Bone marrow (tissue), 2 donors: ENCODE measurements at regions not wholly inside any gene's neighbourhood (a gene's known extent, or its start where the extent isn't known, plus 50 kb on each side); places are given as distances from the start of the nearest gene placed in this dataset.

Source experiments
- DNase-seq, 2 donors: peaks; one replicate each; lab custom pipeline; 2025; lab: John Stamatoyannopoulos, UW

DNA sequence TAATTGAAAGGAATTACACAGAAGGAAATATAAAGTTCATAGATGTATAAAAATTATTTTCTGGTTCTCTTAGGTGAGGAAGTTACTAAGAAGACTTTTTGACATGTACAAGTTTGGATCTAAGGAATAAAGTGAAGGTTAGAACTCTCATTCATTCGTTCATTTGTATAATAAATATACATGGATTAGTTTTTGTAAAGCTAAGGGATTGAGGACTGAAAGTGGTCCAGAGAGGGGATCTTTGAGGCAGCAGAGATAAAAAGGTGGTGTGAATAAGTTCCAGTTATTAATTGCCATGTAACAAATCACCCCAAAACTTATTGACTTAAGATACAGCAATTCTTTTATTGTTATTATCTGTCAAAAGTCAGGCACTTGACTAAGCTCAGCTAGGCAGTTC lies 110.1 kb upstream of the CELF4 start:
- DNase-seq: no peak

DNA sequence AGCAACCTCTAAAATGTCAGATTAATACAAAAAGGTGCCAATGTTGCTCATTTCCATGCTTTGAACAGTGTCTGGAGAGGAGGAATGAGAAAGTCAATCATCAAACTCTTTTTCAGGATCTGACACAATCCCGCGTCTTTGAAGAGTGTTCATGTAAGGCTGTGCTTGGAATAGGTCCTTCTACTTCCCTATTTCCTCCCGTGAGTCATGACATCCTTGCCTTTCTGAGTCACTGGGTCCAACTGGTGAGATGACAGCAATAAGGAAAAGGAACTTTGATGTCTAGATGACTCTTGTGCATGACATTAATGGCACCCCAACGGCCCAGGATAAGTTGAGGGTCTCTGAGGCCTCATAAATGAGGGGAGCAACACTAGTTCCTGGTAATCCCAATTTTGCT lies 109.0 kb upstream of the CELF4 start:
- DNase-seq: peak in 1 of 2 donors; percentile 2

DNA sequence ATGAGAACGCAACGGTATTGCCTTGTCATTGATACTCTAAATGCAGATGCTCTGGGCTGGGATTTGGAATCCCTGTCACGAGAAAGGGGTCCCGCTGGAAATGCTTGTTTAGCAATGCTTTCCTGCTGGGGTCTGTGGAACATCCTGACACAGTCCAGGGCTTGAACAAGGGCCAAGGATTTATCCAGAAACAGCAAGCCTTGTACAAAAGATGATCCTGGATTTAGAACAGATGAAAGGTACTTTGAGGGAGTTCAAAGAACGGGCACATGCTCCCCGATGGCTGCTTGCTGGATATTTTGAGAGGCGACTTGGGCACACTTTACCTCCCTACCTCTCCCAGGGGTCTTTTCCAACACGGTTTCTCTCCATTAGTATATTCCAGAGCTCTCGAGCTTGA lies 108.1 kb upstream of the CELF4 start:
- DNase-seq: no peak

DNA sequence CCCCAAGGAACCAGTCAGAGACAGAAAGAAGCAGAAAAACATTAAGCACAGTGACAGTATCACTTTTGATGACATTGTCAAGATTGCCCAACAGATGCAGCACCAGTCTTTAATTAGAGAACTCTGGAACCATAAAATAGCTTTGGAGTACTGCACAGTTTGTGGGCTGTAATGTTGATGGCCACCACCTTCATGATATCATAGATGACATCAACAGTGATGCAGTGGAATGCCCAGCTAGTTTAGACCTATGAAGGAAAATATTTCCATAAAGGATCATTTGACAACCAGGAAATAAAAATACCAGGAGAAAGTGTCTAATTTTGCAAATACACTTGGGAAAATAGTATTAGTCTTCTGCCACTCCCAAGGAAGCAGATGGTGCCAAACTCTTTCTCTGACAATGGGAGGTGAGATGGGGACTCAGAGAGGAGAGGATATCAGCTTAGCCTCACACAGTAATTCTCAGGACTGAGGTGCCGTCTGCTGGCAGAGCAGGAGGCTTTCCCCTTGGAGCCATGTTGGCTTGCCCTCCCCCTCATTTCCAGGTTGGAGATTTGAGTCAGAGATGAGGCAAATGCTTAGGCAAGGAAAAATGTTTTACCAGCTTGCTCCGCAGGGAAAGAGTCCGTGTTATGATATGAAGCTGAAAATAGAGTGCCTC lies 107.5 kb upstream of the CELF4 start:
- no peak for DNase-seq

DNA sequence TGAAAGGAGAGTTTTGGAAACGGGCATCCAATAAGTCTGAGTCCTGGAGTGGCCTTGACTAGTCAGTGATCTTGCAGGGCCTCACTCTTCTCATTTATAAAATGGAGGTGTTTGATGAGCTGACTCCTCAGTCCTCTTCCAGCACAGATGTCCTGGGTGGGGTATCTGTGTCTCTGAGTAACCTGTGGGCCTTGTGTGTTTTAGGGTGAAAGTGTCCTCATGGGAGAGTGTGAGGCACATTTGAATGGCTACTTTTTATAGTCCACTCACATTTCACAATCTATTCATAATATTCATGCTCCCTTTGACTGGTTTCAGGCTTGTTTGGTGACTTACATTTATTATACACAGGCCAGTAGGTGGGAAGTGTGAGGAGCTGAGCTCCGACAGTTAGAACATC lies 106.4 kb upstream of the CELF4 start:
- DNase-seq: no peak

DNA sequence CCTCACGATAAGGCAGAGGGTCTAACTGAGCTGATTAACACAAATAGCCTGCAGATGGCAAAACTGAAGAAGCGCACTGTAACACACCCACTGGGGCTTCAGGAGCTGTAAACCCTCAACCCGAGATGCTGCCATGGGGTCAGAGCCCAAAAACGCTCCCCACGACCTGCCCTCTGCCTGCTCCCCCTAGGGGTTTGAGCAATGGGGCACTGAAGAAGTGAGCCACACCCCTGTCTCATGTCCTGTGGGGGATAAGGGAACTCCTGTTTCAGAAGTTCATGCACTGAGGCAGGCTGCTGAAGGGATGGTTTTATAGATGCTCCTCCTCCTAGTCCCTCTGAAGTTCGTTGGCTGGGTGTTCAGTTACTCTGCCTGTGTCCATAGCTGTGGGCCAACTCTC lies 105.9 kb upstream of the CELF4 start:
- DNase-seq: no peak

DNA sequence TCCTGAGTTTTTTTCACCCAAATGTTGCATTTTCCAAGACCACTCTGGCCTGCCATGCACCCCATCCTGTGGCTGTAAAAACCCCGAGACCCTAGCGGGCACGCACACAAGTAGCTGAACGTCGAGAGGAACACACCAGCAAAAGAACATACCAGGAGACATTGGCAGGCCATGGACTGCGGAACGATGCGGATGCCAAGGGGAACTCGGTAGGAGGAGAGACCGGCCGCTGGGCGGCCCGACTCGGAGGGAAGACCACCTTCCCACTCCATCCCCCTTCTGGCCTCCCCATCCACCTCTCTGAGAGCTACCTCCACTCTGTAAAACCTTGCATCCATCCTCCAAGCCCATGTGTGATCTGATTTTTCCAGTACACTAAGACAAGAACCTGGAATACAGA lies 105.5 kb upstream of the CELF4 start:
- DNase-seq: no peak

DNA sequence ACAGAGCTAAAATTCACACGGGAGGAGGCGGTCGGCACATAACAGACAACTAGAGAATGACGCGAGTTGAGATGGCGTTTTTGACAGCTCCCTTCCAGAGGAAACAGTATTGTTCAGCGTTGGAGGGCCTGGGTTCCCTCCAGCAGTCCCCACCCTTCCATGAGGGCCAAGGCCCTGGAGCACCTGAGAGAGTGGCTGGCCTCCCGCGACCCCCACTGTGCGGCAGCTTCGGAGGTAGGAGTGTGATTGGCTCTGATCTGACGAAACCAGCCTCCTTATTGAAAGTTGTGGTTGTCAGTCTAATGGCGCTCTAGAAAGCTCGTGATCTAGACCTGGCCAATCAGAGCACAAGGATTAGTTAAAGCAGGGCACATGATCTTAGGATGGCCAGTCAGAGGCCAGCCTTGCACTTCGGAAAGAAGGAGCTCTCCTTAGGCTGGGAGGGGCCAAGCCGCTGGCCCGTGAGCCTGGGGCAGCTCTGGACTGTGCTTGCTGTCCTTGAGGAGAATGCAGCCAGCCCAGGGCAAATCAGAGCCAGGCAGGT lies 104.5 kb upstream of the CELF4 start:
- DNase-seq: no peak

DNA sequence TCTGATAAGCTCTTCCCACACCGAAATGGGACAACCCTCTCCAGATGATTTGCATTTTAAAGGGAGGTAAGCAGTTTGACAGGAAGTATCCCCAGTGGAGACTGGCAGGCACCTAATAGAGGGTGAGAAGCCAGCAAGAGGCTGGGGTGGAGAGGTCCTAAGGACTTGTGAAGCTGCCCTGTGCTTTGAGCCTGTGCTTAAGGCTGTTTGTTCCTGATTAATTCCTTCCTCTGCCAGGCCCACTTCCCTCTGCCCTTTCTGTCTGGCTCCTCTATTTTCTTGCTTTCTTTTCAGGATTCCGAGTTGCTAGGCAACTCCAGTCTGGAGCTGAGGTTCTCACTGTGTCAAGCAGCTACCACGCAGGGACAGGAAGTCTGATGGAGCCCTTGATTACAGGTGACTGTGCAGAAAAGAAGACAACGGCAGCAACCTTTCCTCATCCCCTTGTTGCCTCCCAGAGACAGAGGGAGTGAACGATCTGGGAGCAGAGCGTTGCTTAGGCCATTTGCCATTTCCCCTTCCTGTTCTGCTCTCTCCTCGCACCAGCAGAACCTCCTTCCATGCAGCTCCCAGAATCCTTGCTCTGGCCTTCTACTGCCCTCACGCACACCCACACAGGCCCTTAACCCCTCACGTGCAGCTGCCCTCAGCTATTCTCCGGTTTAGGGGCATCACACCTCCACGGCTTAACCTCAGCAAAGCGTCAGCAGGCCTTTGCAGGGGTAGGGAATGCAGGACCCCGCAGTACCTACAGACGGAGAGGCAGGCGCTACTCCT lies 103.6 kb upstream of the CELF4 start:
- DNase-seq: no peak

DNA sequence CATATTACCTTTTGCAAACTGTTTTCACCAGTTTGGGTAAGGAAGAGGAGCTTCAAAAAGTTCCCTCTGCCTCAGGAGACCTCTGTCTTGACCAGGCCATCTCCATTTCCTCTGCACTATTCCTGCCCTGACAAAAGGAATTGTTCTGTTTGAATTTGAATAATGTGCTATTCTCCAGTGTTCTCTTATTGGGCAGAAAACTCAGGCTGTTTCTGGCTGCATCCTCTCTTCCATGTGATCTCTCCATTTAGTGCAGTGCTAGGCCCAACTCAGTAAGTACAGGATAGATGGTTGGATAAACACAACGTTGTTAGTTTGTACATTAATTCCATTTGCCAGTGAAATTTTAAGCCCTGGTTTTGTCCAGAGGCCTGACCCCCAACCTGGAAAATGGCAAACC lies 102.2 kb upstream of the CELF4 start:
- DNase-seq: no peak

DNA sequence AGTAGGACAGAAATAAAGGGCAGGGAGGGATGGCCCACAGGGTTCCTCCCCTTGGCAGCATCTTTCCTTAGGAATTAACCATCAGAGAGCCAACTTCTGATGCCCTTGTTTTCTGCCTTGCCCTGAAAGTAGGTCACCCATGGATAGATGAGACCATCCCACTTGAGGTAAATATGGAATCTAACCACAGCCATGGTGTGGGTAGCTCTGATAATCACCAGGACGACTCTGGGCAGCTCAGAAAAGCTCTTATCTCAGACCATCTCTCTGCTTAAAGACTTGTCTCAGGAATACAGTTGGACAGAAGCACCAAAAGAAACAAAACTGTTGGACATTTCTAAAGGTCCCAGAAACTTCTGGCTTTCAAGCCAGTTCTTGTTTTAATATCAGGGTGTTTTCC lies 101.4 kb upstream of the CELF4 start:
- no peak for DNase-seq

DNA sequence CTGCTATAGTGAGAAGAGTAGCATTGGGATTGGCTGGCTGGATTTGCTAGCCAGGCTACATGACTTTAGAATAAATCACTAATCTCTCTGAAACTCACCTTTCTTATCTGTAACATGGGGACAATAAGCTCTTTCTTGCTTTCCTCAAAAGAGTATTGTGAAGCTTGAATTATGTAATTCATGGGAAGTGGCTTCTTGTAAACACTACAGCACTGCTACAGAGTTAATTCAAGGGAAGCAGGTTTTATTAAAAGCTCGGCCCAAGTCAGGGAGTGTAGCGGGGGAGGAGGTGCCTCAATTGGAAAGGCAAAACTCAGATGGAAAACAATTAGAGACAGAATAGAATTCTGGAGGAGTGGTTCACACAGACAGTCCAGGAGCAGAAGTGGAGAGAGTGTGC lies 100.9 kb upstream of the CELF4 start:
- no peak for DNase-seq

DNA sequence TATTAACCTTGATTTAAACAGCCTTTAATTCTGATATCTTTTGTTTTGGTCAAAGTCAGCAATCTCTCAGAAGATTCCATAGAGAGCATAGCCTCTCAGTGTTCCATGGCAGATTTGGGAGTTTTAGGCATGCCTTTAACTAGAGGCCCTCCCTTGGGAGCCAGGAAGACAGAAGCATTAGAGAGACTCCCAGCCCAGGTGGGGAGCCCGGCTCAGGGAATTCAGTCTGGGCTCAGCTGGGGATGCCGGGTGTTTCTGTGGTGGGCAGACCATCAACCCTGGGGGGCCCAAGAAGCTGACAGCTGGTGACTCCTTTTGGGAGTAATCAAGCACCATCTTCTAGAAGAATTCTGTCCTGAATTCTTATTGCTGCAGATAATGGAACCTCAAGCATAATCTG lies 99.7 kb upstream of the CELF4 start:
- no peak for DNase-seq

DNA sequence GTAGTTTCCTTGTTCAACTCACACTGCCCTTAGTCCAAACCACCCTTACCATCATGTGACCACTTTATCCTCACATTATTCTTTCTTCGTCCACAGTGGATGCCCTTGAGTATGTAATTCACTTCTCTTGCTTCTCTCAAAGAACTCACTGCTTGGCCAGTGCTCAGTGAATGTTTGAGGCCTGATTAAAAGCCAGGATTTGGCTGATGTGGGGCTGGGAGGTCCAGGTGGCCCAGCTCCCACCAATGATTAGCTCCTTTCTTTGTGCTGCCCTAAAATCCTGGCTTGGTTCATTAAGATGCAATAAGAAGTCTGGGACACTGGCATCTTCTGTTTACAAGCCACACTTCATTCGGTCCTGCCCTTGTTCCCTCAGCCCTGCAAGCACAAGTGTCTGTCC lies 97.8 kb upstream of the CELF4 start:
- no peak for DNase-seq

DNA sequence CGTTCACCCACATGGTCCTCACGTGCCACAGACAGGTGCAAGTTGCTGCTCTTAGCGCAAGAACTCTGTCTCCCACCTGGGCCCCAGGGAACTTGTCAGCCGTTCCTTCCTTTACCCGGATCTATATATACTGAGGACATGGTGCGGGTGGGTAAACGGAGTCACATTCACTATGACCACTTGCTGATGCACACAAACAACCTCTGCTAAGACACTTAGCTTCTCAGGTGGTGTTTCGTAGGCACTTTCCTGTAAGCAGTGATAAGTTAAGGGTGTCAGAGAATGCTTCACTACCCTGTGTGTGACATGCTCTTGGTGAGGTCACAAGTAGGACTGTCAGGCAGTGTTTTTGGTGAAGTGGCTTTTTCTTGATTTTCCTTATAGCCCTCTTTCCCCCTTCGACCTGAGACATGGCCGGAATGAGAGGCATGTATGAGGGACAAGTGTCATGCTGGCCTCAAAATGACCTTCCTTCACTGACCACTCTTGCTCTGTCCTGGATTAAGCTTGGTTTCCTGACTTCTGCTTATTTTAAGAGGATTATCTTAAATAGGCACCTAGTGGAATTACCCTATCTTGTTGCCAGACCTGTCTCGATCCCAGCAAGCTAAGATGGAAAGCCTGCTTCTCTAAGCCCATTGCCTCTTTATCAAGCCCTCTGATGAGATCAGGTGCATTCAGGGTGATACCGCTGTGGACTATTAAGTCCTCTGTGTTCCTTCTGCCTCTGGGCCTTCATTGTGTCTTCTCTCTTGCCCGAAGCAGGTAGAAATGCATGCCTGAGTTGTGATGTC lies 97.1 kb upstream of the CELF4 start:
- no peak for DNase-seq

DNA sequence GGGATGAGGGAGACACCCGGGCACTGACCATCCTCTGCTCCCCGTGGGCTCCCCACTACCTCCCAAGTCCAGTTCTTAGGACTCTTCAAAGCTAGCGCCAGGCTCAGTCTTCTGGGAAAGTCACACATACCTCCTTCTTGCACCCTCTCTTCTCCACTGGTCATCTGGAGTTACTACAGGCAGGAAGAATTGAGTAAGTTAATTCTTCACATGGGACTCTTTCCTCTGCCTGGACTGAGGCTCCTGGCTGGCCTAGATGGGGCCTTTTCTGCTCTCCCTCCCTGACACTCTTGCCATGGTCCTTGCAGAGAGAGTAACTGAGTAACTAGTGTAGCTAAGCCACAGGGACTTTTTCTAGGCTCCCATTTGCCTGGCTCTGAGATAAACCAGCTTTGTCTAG lies 96.5 kb upstream of the CELF4 start:
- no peak for DNase-seq

DNA sequence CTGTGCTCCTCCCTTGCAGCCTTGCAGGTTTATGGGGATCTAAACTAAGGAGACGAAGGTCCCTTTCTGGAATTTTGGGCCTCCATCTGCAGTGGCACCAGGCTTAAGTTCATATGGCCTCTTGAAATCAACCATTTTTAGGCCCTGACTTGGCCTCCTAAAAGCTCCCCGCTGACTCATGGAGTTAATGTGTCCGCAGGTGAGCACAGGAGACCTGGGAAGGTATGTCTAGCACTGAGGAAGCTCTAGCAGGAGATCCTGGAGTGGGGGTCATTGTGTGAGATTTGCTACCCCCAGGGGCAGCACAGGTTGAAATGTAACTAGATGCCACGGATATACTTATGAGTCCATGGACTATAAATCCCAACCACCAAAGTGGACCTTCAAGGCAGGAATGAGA lies 95.9 kb upstream of the CELF4 start:
- no peak for DNase-seq

DNA sequence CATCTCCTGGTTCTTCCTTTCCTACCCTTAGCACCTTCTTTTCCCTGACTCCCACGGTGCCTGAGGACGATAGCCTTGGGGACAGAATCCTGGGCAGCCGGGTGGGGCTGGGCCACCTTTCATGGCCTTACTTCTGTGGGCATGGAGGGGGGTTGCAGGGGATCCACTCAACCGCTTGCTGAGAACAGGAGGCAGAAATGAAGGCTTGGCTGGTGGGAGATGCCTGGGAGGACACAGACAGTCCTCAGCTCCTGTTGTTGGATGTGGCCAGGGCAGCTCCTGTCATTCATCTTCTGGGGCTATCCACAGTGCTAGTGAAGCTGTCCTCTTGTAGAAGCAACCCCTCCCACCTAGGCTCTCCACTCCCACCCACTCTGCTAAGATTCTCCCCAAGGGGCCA lies 95.5 kb upstream of the CELF4 start:
- no peak for DNase-seq

DNA sequence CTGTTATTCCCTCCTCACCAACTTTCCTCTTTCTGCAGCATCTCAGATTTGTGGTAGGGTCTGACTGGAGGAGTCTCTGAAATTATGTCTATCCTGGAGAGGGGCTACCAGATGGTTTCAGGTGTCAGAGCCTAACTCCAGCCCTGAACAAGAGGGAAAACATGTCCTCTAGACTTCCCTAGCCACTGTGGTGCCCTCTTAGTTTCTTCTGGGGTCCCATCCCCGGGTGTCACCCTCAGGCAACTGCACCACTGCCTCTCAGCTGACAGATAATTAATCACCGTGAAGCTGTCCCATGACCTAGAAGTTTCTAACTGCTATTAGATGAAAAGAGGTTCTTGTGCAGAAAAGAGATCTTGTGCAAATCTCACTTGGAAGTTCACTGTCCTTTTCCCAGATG lies 95.1 kb upstream of the CELF4 start:
- no peak for DNase-seq

DNA sequence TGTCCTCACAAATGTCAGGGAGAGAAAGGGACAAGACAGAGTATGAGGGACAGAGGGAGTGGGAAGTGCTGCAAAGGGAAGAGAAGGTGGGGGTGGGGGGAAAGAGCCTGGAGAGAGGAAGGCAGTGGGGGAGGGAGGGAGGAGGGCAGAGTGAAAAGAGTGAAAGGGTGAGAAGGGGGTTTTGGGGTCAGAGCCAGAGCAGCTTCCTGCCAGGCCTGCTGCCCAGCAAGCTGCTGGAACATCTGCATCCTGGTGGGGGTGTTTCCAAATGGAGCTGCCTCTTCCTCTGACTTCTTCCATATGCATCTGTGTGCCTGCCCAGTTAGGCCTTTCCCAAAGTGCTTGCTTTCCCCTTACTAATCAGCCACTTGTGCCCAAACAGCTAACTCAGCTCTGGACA lies 94.3 kb upstream of the CELF4 start:
- peak in 1 of 2 donors; percentile 20 for DNase-seq

DNA sequence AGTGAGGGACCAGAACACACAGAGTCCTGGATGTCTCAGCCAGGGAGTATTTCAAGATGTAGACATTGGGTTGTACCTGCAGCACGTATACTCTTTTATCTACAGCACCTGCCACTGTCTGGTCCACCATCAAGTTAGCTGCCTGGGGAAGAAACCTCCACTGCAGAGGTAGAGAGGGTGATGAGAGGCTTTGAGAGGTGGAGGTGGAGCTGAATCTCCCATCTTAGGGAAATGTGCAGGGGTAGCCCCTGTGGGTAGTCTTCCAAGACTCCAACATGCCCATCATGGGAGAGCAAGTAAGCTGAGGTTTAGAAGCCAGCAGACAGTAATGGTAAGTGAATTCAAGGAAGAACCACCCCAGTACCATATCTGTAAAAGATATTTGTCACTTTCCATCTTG lies 93.3 kb upstream of the CELF4 start:
- no peak for DNase-seq

DNA sequence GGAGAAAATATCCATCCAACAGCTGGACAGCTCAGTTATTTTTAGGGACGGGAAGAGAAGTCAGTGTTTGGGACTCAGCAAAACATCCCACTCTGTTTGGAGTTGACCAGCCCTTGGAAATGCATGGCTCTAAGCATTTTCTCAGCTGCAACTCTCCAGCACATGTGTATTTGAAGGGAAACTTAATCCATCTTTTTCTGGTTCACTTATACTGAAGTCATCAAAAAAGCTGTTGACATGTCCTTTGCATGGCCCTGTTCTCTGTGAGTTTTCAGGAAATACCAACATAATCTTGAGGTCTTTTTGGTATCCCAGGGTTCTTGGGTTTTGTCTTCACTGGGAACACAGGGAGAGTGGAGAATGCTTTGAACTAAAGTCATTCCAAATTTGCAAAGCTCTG lies 91.9 kb upstream of the CELF4 start:
- no peak for DNase-seq
